ENCODE measurements at regions not wholly inside any gene's neighbourhood (a gene's known extent, or its start where the extent isn't known, plus 50 kb on each side); places are given as distances from the start of the nearest gene placed in this dataset.

GRCh38 chr5:132136906-132137305, 63.3 kb downstream of the CSF2 start:
- Histone ChIP-seq H3K27me3 (no peaks in the 10 kb centered on the region), H3K9me3 (ENCODE audit: low read depth) (no peaks in the 10 kb centered on the region), H3K9ac (no peak overlapping the region), H2AFZ (replicated peaks) (no peak overlapping the region), H3K4me3 (no peak overlapping the region), H4K20me1 (ENCODE audit: low read depth) (no peaks in the 10 kb centered on the region), H3F3A (ENCODE audit: low read depth) (no peaks in the 10 kb centered on the region), H3K27ac (no peak overlapping the region), H3K79me2 (ENCODE audit: low read depth) (no peaks in the 10 kb centered on the region), H3K36me3 (no peaks in the 10 kb centered on the region), H3K4me2 (no peak overlapping the region), H3K4me1 (no peaks in the 10 kb centered on the region)
- Mint-ChIP-seq H3K36me3 (no peaks in the 10 kb centered on the region), H3K27ac (no peak overlapping the region), H3K4me3 (no peak overlapping the region), H3K27me3 (ENCODE audit: insufficient read depth, low read depth) (peaks cover 2% of the 10 kb centered on the region), H3K4me1 (no peaks in the 10 kb centered on the region), H3K9me3 (peaks cover 3% of the 10 kb centered on the region)
- no peak for DNase-seq (ENCODE audit: low spot score)
- TF ChIP-seq CTCF (IDR thresholded peaks at IDR 0.05) (no peak), EZH2phosphoT487 (IDR thresholded peaks at IDR 0.05) (no peak), EZH2 (IDR thresholded peaks at IDR 0.05) (no peak)

DNA sequence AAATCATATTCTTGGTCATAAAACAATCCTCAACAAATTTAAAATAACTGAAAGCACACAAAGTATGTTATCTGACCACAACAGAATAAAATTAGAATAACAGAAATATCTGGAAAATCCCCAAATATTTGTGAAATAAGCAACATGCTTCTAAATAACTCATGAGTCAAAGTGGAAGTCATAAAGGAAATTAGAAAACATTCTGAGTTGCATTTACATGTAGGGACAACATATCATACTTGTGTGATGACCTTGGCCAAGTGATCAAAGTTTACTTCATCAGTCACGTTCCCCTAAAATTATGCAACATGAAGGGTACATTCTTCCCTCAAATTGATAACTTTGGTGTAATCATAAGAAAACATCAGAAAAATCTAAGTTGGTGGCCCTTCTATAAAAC, 64.7 kb downstream of the CSF2 start:
- Histone ChIP-seq H3K27me3 (no peaks in the 10 kb centered on the region), H3K36me3 (no peaks in the 10 kb centered on the region), H3F3A (ENCODE audit: low read depth) (no peaks in the 10 kb centered on the region), H3K79me2 (ENCODE audit: low read depth) (no peaks in the 10 kb centered on the region), H3K4me1 (no peaks in the 10 kb centered on the region), H3K4me2 (no peak overlapping the region), H3K9ac (no peak overlapping the region), H4K20me1 (ENCODE audit: low read depth) (no peaks in the 10 kb centered on the region), H2AFZ (replicated peaks) (no peak overlapping the region), H3K4me3 (no peak overlapping the region), H3K9me3 (ENCODE audit: low read depth) (no peaks in the 10 kb centered on the region), H3K27ac (no peak overlapping the region)
- DNase-seq (ENCODE audit: low spot score): no peak
- Mint-ChIP-seq H3K9me3 (peaks cover 6% of the 10 kb centered on the region), H3K27me3 (ENCODE audit: insufficient read depth, low read depth) (peaks cover 2% of the 10 kb centered on the region), H3K4me1 (no peaks in the 10 kb centered on the region), H3K36me3 (no peaks in the 10 kb centered on the region), H3K27ac (no peak overlapping the region), H3K4me3 (no peak overlapping the region)
- TF ChIP-seq EZH2phosphoT487 (IDR thresholded peaks at IDR 0.05) (no peak), CTCF (IDR thresholded peaks at IDR 0.05) (no peak), EZH2 (IDR thresholded peaks at IDR 0.05) (no peak)
